ENCODE measurements at regions not wholly inside any gene's neighbourhood (a gene's known extent, or its start where the extent isn't known, plus 50 kb on each side); places are given as distances from the start of the nearest gene placed in this dataset.

DNA sequence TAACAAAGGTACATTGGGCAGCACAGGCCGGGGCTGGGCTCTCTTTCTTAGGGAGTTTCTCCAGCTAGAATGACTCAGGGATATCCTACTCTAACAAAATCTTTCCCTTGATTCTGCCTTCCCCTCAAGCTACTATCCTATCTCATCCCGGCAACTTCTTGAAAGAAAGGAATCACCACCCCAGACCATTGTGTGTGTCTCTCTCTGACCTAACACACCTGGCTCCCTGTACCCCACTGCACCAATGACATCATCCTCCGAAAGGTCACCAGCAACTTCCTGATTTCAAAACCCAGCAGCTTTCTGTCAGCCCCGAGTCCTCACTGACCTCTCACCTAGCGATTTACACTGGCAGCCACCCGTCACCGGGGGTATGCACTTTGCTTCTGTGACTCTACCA lies 72.1 kb upstream of the MAP4K4 start:
- TF ChIP-seq, protein P1, sequence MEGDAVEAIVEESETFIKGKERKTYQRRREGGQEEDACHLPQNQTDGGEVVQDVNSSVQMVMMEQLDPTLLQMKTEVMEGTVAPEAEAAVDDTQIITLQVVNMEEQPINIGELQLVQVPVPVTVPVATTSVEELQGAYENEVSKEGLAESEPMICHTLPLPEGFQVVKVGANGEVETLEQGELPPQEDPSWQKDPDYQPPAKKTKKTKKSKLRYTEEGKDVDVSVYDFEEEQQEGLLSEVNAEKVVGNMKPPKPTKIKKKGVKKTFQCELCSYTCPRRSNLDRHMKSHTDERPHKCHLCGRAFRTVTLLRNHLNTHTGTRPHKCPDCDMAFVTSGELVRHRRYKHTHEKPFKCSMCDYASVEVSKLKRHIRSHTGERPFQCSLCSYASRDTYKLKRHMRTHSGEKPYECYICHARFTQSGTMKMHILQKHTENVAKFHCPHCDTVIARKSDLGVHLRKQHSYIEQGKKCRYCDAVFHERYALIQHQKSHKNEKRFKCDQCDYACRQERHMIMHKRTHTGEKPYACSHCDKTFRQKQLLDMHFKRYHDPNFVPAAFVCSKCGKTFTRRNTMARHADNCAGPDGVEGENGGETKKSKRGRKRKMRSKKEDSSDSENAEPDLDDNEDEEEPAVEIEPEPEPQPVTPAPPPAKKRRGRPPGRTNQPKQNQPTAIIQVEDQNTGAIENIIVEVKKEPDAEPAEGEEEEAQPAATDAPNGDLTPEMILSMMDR (IDR thresholded peaks at IDR 0.05) = no peak
- TF ChIP-seq POLR2A (IDR thresholded peaks at IDR 0.05) = no peak
